ENCODE measurements at regions not wholly inside any gene's neighbourhood (a gene's known extent, or its start where the extent isn't known, plus 50 kb on each side); places are given as distances from the start of the nearest gene placed in this dataset.

- DNase-seq: no peak
These were observed 130.5 kb upstream of the SLC24A3 start for GRCh38 chr20:19081937-19082336.

GRCh38 chr20:19083136-19083621 is 129.3 kb upstream of the SLC24A3 start:
- DNase-seq: no peak

GRCh38 chr20:19090332-19090731 is 122.1 kb upstream of the SLC24A3 start:
- DNase-seq: no peak

GRCh38 chr20:19094959-19095541 is 117.4 kb upstream of the SLC24A3 start:
- DNase-seq: peak; percentile 58

GRCh38 chr20:19095762-19096161 is 116.7 kb upstream of the SLC24A3 start:
- peak; percentile 80 for DNase-seq

- DNase-seq: no peak
These were observed 115.6 kb upstream of the SLC24A3 start for GRCh38 chr20:19096843-19097242.

- no peak for DNase-seq
These were observed 114.3 kb upstream of the SLC24A3 start for GRCh38 chr20:19098117-19098516.

GRCh38 chr20:19098806-19099578 is 113.5 kb upstream of the SLC24A3 start:
- DNase-seq: no peak

GRCh38 chr20:19099596-19100545 is 112.6 kb upstream of the SLC24A3 start:
- no peak for DNase-seq

- DNase-seq: no peak
These were observed 111.5 kb upstream of the SLC24A3 start for GRCh38 chr20:19100975-19101374.

- no peak for DNase-seq
These were observed 108.3 kb upstream of the SLC24A3 start for GRCh38 chr20:19104186-19104585.

GRCh38 chr20:19108155-19108554 is 104.3 kb upstream of the SLC24A3 start:
- DNase-seq: no peak

- DNase-seq: no peak
These were observed 102.2 kb upstream of the SLC24A3 start for GRCh38 chr20:19110285-19110684.

- DNase-seq: peak; percentile 84
These were observed 101.5 kb upstream of the SLC24A3 start for GRCh38 chr20:19110881-19111460.

- no peak for DNase-seq
These were observed 99.6 kb upstream of the SLC24A3 start for GRCh38 chr20:19112828-19113227.

- no peak for DNase-seq
These were observed 99.0 kb upstream of the SLC24A3 start for GRCh38 chr20:19113343-19113930.

GRCh38 chr20:19114410-19114809 is 98.0 kb upstream of the SLC24A3 start:
- peak; percentile 64 for DNase-seq

GRCh38 chr20:19115581-19115980 is 96.9 kb upstream of the SLC24A3 start:
- no peak for DNase-seq

GRCh38 chr20:19120011-19120410 is 92.4 kb upstream of the SLC24A3 start:
- DNase-seq: no peak

GRCh38 chr20:19120569-19120968 is 91.9 kb upstream of the SLC24A3 start:
- no peak for DNase-seq

- no peak for DNase-seq
These were observed 91.0 kb upstream of the SLC24A3 start for GRCh38 chr20:19121463-19121862.

GRCh38 chr20:19121916-19122315 is 90.5 kb upstream of the SLC24A3 start:
- DNase-seq: no peak

- no peak for DNase-seq
These were observed 90.0 kb upstream of the SLC24A3 start for GRCh38 chr20:19122395-19122794.

All from NCI-H510A treated with DMSO at 0.1 percent for 48 hours (cell line).